Uterus (tissue), 3 donors: ENCODE measurements at regions not wholly inside any gene's neighbourhood (a gene's known extent, or its start where the extent isn't known, plus 50 kb on each side); places are given as distances from the start of the nearest gene placed in this dataset.

Source experiments
- DNase-seq, 2 donors: peaks; one replicate each; pipeline ENCODE4 v3.0.0-alpha.2; 2019 to 2020
- H3K27ac ChIP-seq, 2 donors: fragments of 200-600 bp; sonication (generic); 1 replicate in 1 of 2; 2 replicates in 1 of 2; pipeline ENCODE4 v1.5.1; 2016 to 2018
- H3K27me3 ChIP-seq, 2 donors: fragments of 200-600 bp; sonication (generic); one replicate each; pipeline ENCODE4 v1.5.1; 2018 to 2019; ENCODE audit warnings: control low read depth in 1 of 2
- H3K36me3 ChIP-seq, 2 donors: fragments of 200-600 bp; sonication (generic); one replicate each; pipeline ENCODE4 v1.5.1; 2019; ENCODE audit warnings: control low read depth in 1 of 2
- H3K4me1 ChIP-seq, 2 donors: fragments of 200-600 bp; sonication (generic); one replicate each; pipeline ENCODE4 v1.5.1; 2018 to 2019; ENCODE audit warnings: control low read depth in 1 of 2
- H3K4me3 ChIP-seq, 2 donors: fragments of 200-600 bp; sonication (generic); 1 replicate in 1 of 2; 2 replicates in 1 of 2; pipeline ENCODE4 v1.5.1; 2018 to 2019; ENCODE audit warnings: mild to moderate bottlenecking in 1 of 2
- H3K9me3 ChIP-seq, 2 donors: fragments of 200-600 bp; sonication (generic); one replicate each; pipeline ENCODE4 v1.5.1; 2019; ENCODE audit warnings: control low read depth in 1 of 2
- POLR2A ChIP-seq, 2 donors: fragments of 450-650 bp; IDR thresholded peaks; one replicate each; pipeline ENCODE4 v1.6.1; 2016; ENCODE audit warnings: antibody characterized with exemption in 2 of 2, mild to moderate bottlenecking in 1 of 2, moderate library complexity in 1 of 2
- intact Hi-C: fragments of 100-400 bp; cut with DNase I; formaldehyde crosslinking; loops from one replicate; pipeline ENCODE4 v1.15.1; 2023; ENCODE audit warnings: low total_unique reads
- TF ChIP-seq, protein P1 (sequence below), 4 experiments: fragments of 200-600 bp in 2 of 4; fragments of 450-650 bp in 2 of 4; sonication (generic) in 2 of 4; IDR thresholded peaks; one replicate each; pipeline ENCODE4 v1.5.1; 2016 to 2019; ENCODE audit warnings: antibody characterized with exemption in 4 of 4, mild to moderate bottlenecking in 2 of 4, moderate library complexity in 1 of 4
- donor health status: DM: yes; HTN: yes; CAD: no.

DNA sequence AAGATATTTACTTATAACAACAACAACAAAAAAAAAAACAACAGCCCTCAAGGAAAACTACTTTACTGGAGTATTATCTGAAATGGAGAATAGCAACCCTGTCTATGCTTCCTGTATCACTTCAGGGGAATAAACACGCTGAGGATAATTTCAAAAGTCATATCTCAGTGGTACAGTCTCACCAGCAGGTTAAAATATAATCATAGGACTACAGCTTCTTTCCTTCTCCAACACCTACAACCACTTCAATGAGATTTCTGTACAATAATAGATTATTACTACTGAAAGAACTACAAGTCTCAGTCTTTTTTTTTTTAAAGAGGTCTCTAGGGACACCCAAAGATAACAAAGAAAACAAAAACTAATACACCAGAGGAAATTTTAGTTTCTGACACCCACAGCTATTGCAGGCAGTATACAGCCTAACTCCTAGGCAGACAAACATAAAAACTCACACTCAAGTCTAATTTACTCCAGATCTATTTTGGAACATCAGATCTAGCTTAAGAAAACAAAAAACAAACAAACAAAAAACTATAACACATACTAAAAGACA, 268.2 kb downstream of the BCHE start:
- H3K27me3 ChIP-seq, result no peaks in the 10 kb centered on the region
- TF ChIP-seq POLR2A (IDR thresholded peaks at IDR 0.05), result no peak
- TF ChIP-seq, protein P1, sequence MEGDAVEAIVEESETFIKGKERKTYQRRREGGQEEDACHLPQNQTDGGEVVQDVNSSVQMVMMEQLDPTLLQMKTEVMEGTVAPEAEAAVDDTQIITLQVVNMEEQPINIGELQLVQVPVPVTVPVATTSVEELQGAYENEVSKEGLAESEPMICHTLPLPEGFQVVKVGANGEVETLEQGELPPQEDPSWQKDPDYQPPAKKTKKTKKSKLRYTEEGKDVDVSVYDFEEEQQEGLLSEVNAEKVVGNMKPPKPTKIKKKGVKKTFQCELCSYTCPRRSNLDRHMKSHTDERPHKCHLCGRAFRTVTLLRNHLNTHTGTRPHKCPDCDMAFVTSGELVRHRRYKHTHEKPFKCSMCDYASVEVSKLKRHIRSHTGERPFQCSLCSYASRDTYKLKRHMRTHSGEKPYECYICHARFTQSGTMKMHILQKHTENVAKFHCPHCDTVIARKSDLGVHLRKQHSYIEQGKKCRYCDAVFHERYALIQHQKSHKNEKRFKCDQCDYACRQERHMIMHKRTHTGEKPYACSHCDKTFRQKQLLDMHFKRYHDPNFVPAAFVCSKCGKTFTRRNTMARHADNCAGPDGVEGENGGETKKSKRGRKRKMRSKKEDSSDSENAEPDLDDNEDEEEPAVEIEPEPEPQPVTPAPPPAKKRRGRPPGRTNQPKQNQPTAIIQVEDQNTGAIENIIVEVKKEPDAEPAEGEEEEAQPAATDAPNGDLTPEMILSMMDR (IDR thresholded peaks at IDR 0.05), result no peak
- H3K4me1 ChIP-seq, result no peaks in the 10 kb centered on the region
- no peaks in the 10 kb centered on the region for H3K9me3 ChIP-seq
- H3K4me3 ChIP-seq, result no peak overlapping the region
- H3K36me3 ChIP-seq, result no peaks in the 10 kb centered on the region
- intact Hi-C loops, result no loop called here
- H3K27ac ChIP-seq, result no peak overlapping the region
- DNase-seq, result no peak

DNA sequence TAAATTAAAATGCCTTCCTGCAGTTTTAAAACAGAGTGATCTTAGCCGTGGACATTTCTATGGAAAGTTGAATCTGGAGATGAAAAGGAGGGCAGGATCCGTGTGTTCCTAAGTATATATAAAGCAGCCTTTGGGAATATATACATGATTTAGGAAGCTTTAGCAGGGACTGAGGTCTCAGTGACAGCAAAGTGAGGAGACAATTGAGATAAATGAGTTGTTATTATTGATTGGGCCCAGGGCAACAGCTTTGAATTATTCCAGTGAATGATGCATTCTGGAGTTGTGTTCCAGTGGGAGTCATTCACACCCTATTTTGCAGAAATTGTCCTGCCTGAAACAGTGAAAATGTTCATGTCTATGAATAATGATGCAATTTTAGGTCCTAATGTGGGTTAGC, 281.4 kb downstream of the BCHE start:
- H3K27ac ChIP-seq, result no peak overlapping the region
- TF ChIP-seq POLR2A (IDR thresholded peaks at IDR 0.05), result no peak
- TF ChIP-seq, protein P1 (IDR thresholded peaks at IDR 0.05), result no peak
- no peaks in the 10 kb centered on the region for H3K9me3 ChIP-seq
- intact Hi-C loops, result no loop called here
- H3K4me3 ChIP-seq, result no peak overlapping the region
- H3K36me3 ChIP-seq, result no peaks in the 10 kb centered on the region
- no peak for DNase-seq
- no peaks in the 10 kb centered on the region for H3K27me3 ChIP-seq
- H3K4me1 ChIP-seq, result no peaks in the 10 kb centered on the region

DNA sequence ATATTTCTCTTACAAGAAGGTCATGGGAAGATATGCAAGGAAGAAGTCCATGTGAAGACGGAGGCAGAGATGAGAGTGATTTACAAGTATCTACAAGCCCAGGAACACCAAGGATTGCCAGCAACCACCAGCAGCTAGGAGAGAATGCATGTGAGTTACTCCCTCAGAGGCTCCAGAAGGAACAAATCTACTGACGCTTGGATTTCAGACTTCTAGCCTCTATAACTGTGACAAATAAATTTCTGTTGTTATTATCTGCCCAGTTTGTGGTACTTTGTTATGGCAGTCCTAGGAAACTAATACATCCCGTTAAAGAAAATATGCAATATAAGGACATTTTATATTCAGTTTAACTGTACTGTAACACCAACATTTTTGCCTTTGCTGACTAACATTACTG, 283.9 kb downstream of the BCHE start:
- intact Hi-C loops, result no loop called here
- Histone ChIP-seq H3K27ac (no peak overlapping the region), H3K4me1 (no peaks in the 10 kb centered on the region), H3K36me3 (no peaks in the 10 kb centered on the region), H3K4me3 (no peak overlapping the region), H3K27me3 (no peaks in the 10 kb centered on the region), H3K9me3 (no peaks in the 10 kb centered on the region)
- DNase-seq, result no peak
- no peak for TF ChIP-seq POLR2A (IDR thresholded peaks at IDR 0.05)
- TF ChIP-seq, protein P1 (IDR thresholded peaks at IDR 0.05), result no peak

GRCh38 chr3:165549665-165550064, 287.6 kb downstream of the BCHE start:
- no peak for DNase-seq
- intact Hi-C loops, result no loop called here
- H3K9me3 ChIP-seq, result no peaks in the 10 kb centered on the region
- TF ChIP-seq, protein P1 (IDR thresholded peaks at IDR 0.05), result no peak
- TF ChIP-seq POLR2A (IDR thresholded peaks at IDR 0.05), result no peak
- no peaks in the 10 kb centered on the region for H3K36me3 ChIP-seq
- no peak overlapping the region for H3K4me3 ChIP-seq
- H3K4me1 ChIP-seq, result no peaks in the 10 kb centered on the region
- no peak overlapping the region for H3K27ac ChIP-seq
- no peaks in the 10 kb centered on the region for H3K27me3 ChIP-seq

GRCh38 chr3:165549037-165549436, 288.2 kb downstream of the BCHE start:
- no peak for DNase-seq
- Histone ChIP-seq H3K9me3 (no peaks in the 10 kb centered on the region), H3K4me1 (no peaks in the 10 kb centered on the region), H3K4me3 (no peak overlapping the region), H3K27me3 (no peaks in the 10 kb centered on the region), H3K36me3 (no peaks in the 10 kb centered on the region), H3K27ac (no peak overlapping the region)
- intact Hi-C loops, result no loop called here
- TF ChIP-seq, protein P1 (IDR thresholded peaks at IDR 0.05), result no peak
- no peak for TF ChIP-seq POLR2A (IDR thresholded peaks at IDR 0.05)
